H1 (cell line): ENCODE measurements at regions not wholly inside any gene's neighbourhood (a gene's known extent, or its start where the extent isn't known, plus 50 kb on each side); places are given as distances from the start of the nearest gene placed in this dataset.

Experiments
- HDAC6 ChIP-seq: IDR thresholded peaks from one replicate; pipeline ENCODE4 v1.7.1; 2012; ENCODE audit warnings: low read depth, mild to moderate bottlenecking, inconsistent platforms, low read length, moderate library complexity
- JUND ChIP-seq: IDR thresholded peaks from 2 replicates; pipeline ENCODE4 v1.6.1; 2011; ENCODE audit warnings: mild to moderate bottlenecking, improper control_type of control experiment, low read length
- MAX ChIP-seq: IDR thresholded peaks from 2 replicates; pipeline ENCODE4 v1.6.1; 2012; ENCODE audit warnings: inconsistent platforms
- SP1 ChIP-seq: IDR thresholded peaks from 2 replicates; pipeline ENCODE4 v1.6.1; 2011; ENCODE audit warnings: low read depth, low read length
- TBP ChIP-seq: IDR thresholded peaks from 2 replicates; pipeline ENCODE4 v1.6.1; 2011; ENCODE audit warnings: low read depth, low read length, improper control_type of control experiment

GRCh38 chr5:39800042-39800601, 375.3 kb upstream of the DAB2 start (continued):
- TF ChIP-seq MAX, result no peak
- TF ChIP-seq HDAC6, result no peak
- TF ChIP-seq JUND, result no peak
- no peak for TF ChIP-seq TBP
- TF ChIP-seq SP1, result no peak
